IMR-90 (cell line): ENCODE measurements at regions not wholly inside any gene's neighbourhood (a gene's known extent, or its start where the extent isn't known, plus 50 kb on each side); places are given as distances from the start of the nearest gene placed in this dataset.

ENCODE experiments used
- ATAC-seq: fragments of 200-7000 bp; cut with Tn5 transposase; 2 replicates; pipeline ENCODE4 v1.9.1; 2020; ENCODE audit warnings: low read depth, mild to moderate bottlenecking, moderate library complexity
- BruUV-seq: library from RNA; stranded (reverse); fragments of 400-500 nt; replicated peaks from 2 replicates; lab custom pipeline; 2021; lab: Mats Ljungman, UMichigan
- CTCF ChIA-PET: fragments of 300-600 bp; formaldehyde crosslinking; extraction: SDS; loops from one replicate; lab custom pipeline; 2021; ENCODE audit warnings: antibody characterized with exemption; lab: Yijun Ruan, JAX
- POLR2A ChIA-PET: fragments of 300-600 bp; sonication (Branson Sonifier 250); formaldehyde crosslinking; loops from one replicate; lab custom pipeline; 2022; ENCODE audit warnings: antibody characterized with exemption; ENCODE audit not compliant: unreplicated experiment; lab: Charles Lee
- DNase-seq: peaks from one replicate; pipeline ENCODE4 v3.0.0; 2013
- H2AFZ ChIP-seq: replicated peaks from 2 replicates; pipeline ENCODE3; 2013; ENCODE audit warnings: low read length, mild to moderate bottlenecking; ENCODE audit not compliant: poor library complexity
- H2AK5ac ChIP-seq: 2 replicates; pipeline ENCODE4 v1.6.1; 2013; ENCODE audit warnings: low read depth, low read length, inconsistent platforms
- H2AK9ac ChIP-seq: replicated peaks from 2 replicates; pipeline ENCODE3; 2013; ENCODE audit warnings: mild to moderate bottlenecking, low read depth, low read length, moderate library complexity; ENCODE audit not compliant: poor library complexity
- H2BK120ac ChIP-seq: 2 replicates; pipeline ENCODE4 v1.6.1; 2013; ENCODE audit warnings: low read depth, low read length, inconsistent platforms
- H2BK15ac ChIP-seq: 3 replicates; pipeline ENCODE4 v1.6.1; 2013; ENCODE audit warnings: low read depth, low read length, inconsistent platforms
- H2BK20ac ChIP-seq: 2 replicates; pipeline ENCODE4 v1.6.1; 2013; ENCODE audit warnings: low read depth, mild to moderate bottlenecking, inconsistent platforms, low read length, moderate library complexity
- H2BK5ac ChIP-seq: 2 replicates; pipeline ENCODE4 v1.6.1; 2013; ENCODE audit warnings: mild to moderate bottlenecking, low read depth, low read length, inconsistent platforms; ENCODE audit not compliant: poor library complexity, severe bottlenecking
- H3K14ac ChIP-seq: replicated peaks from 2 replicates; pipeline ENCODE4 v1.6.1; 2013; ENCODE audit warnings: low read depth, low read length, inconsistent platforms
- H3K18ac ChIP-seq: 2 replicates; pipeline ENCODE4 v1.6.1; 2013; ENCODE audit warnings: low read depth, low read length, control low read depth
- H3K23ac ChIP-seq: 2 replicates; pipeline ENCODE4 v1.6.1; 2013; ENCODE audit warnings: low read depth, low read length, inconsistent platforms
- H3K27ac ChIP-seq: 2 replicates; pipeline ENCODE4 v1.5.1; 2013; ENCODE audit warnings: mild to moderate bottlenecking, control low read depth, low read length; ENCODE audit not compliant: insufficient read depth
- H3K27me3 ChIP-seq: 2 replicates; pipeline ENCODE4 v1.6.1; 2013; ENCODE audit warnings: low read length; ENCODE audit not compliant: control insufficient read depth, insufficient read depth
- H3K36me3 ChIP-seq: 2 replicates; pipeline ENCODE4 v1.6.1; 2013; ENCODE audit warnings: low read length, mixed read lengths; ENCODE audit not compliant: control insufficient read depth, insufficient read depth
- H3K4ac ChIP-seq: 2 replicates; pipeline ENCODE4 v1.6.1; 2013; ENCODE audit warnings: low read depth, low read length, inconsistent platforms
- H3K4me1 ChIP-seq: 2 replicates; pipeline ENCODE4 v1.6.1; 2013; ENCODE audit warnings: low read length, mixed read lengths; ENCODE audit not compliant: control insufficient read depth, insufficient read depth
- H3K4me2 ChIP-seq: 2 replicates; pipeline ENCODE4 v1.6.1; 2013; ENCODE audit warnings: low read depth, mild to moderate bottlenecking, control low read depth, low read length, moderate library complexity
- H3K4me3 ChIP-seq: 2 replicates; pipeline ENCODE4 v1.5.1; 2013; ENCODE audit warnings: low read depth, mild to moderate bottlenecking, control low read depth, low read length, moderate library complexity; ENCODE audit not compliant: insufficient read depth
- H3K56ac ChIP-seq: 2 replicates; pipeline ENCODE4 v1.6.1; 2013; ENCODE audit warnings: low read length, inconsistent platforms; ENCODE audit not compliant: insufficient read depth; ENCODE audit errors: extremely low read depth
- H3K79me1 ChIP-seq, 2 experiments: 2 replicates each; pipeline ENCODE4 v1.6.1; 2013; ENCODE audit warnings: low read length in 2 of 2, inconsistent platforms in 1 of 2, low read depth in 1 of 2
- H3K9ac ChIP-seq: 2 replicates; pipeline ENCODE4 v1.6.1; 2013; ENCODE audit warnings: low read depth, low read length, control low read depth
- H3K9me1 ChIP-seq: 2 replicates; pipeline ENCODE4 v1.6.1; 2013; ENCODE audit warnings: low read length, inconsistent platforms; ENCODE audit not compliant: insufficient read depth
- H3K9me3 ChIP-seq: 2 replicates; pipeline ENCODE4 v1.6.1; 2013; ENCODE audit warnings: low read length; ENCODE audit not compliant: control insufficient read depth, insufficient read depth
- H4K20me1 ChIP-seq: 2 replicates; pipeline ENCODE4 v1.6.1; 2013; ENCODE audit warnings: low read length, inconsistent platforms; ENCODE audit not compliant: insufficient read depth
- H4K5ac ChIP-seq: 2 replicates; pipeline ENCODE4 v1.6.1; 2013; ENCODE audit warnings: mild to moderate bottlenecking, low read depth, low read length, control low read depth
- H4K8ac ChIP-seq, 2 experiments: 2 replicates each; pipeline ENCODE4 v1.6.1; 2013; ENCODE audit warnings: low read depth in 2 of 2, low read length in 2 of 2, control low read depth in 1 of 2, inconsistent platforms in 1 of 2
- H4K91ac ChIP-seq: 2 replicates; pipeline ENCODE4 v1.6.1; 2013; ENCODE audit warnings: low read depth, low read length, inconsistent platforms; ENCODE audit not compliant: insufficient read depth
- BHLHE40 ChIP-seq: fragments of 150-350 bp; IDR thresholded peaks from 2 replicates; pipeline ENCODE4 v1.6.1; 2016; ENCODE audit warnings: mild to moderate bottlenecking, low read depth, low read length
- FOS ChIP-seq: fragments of 150-350 bp; IDR thresholded peaks from 2 replicates; pipeline ENCODE4 v1.6.1; 2016; ENCODE audit warnings: low read depth, low read length
- MAFK ChIP-seq: IDR thresholded peaks from 2 replicates; pipeline ENCODE4 v1.6.1; 2012; ENCODE audit warnings: low read depth, low read length, improper control_type of control experiment
- MAZ ChIP-seq: IDR thresholded peaks from 2 replicates; pipeline ENCODE4 v1.6.1; 2012; ENCODE audit warnings: low read depth, mild to moderate bottlenecking, low read length, improper control_type of control experiment, moderate library complexity, borderline replicate concordance
- MXI1 ChIP-seq: IDR thresholded peaks from 2 replicates; pipeline ENCODE4 v1.6.1; 2012; ENCODE audit warnings: low read depth, mild to moderate bottlenecking, low read length, moderate library complexity, borderline replicate concordance
- NFE2L2 ChIP-seq: fragments of 150-350 bp; IDR thresholded peaks from 2 replicates; pipeline ENCODE4 v1.6.1; 2016; ENCODE audit warnings: low read depth, mild to moderate bottlenecking, low read length
- POLR2A ChIP-seq: IDR thresholded peaks from 2 replicates; pipeline ENCODE4 v1.6.1; 2012; ENCODE audit warnings: mild to moderate bottlenecking, low read depth, low read length
- RFX5 ChIP-seq: IDR thresholded peaks from 2 replicates; pipeline ENCODE4 v1.8.0; 2012; ENCODE audit warnings: low read depth, mild to moderate bottlenecking, low read length, moderate library complexity
- dilution Hi-C: fragments of 300-500 bp; cut with HindIII; formaldehyde crosslinking; loops from one replicate; pipeline ENCODE4 v1.14.3; 2018; ENCODE audit warnings: low sequenced_read_pairs; ENCODE audit not compliant: unreplicated experiment
- in situ Hi-C: fragments of 300-500 bp; cut with MboI; formaldehyde crosslinking; loops from 3 replicates; pipeline ENCODE4 v1.14.3; 2019; ENCODE audit warnings: low sequenced_read_pairs, inconsistent platforms, mixed read lengths
- intact Hi-C: fragments of 100-400 bp; cut with micrococcal nuclease; formaldehyde crosslinking; loops from 2 replicates; pipeline ENCODE4 v1.10.0; 2022
- TF ChIP-seq, protein P1 (sequence below): conservative IDR thresholded peaks from 2 replicates; pipeline ENCODE4 v1.5.1; 2012; ENCODE audit warnings: mild to moderate bottlenecking, low read depth, low read length, improper control_type of control experiment
- TF ChIP-seq, protein P2 (sequence below): fragments of 150-350 bp; IDR thresholded peaks from 2 replicates; pipeline ENCODE4 v1.6.1; 2017; ENCODE audit warnings: mild to moderate bottlenecking, antibody characterized with exemption, low read length, low read depth
- TF ChIP-seq, protein P3 (sequence below): fragments of 150-350 bp; IDR thresholded peaks from 2 replicates; pipeline ENCODE4 v1.6.1; 2016; ENCODE audit warnings: low read depth, mild to moderate bottlenecking, low read length, moderate library complexity, borderline replicate concordance

DNA sequence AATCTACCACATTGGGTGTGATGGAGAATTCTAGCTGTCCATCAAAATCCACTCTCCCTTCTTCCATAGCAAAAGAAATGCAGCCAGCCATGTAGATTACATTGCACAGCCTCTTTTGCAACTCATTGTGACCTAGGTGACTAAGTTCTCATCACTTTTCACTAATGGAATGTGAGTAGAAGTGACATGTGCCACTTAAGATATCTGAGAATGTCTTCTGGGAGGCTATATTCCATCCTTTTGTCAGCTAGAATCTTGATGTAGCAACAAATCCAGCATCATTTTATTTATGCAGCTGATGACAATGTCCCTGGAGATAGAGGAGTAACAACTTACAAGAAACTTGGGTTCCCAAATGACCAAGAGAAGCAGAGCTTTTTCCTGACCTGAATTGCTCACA, 61.5 kb upstream of the API5 start:
- no peak for ATAC-seq
- H2BK20ac ChIP-seq, result no peak overlapping the region
- H3K9me1 ChIP-seq, result no peaks in the 10 kb centered on the region
- in situ Hi-C loops (no loop called here), intact Hi-C loops (no loop called here), dilution Hi-C loops (no loop called here)
- H2AK5ac ChIP-seq, result no peak overlapping the region
- H3K14ac ChIP-seq, result no peak overlapping the region
- H4K91ac ChIP-seq, result no peak overlapping the region
- H3K56ac ChIP-seq, result no peak overlapping the region
- no peak overlapping the region for H3K4me2 ChIP-seq
- no TSS peak for BruUV-seq
- TF ChIP-seq, protein P1, sequence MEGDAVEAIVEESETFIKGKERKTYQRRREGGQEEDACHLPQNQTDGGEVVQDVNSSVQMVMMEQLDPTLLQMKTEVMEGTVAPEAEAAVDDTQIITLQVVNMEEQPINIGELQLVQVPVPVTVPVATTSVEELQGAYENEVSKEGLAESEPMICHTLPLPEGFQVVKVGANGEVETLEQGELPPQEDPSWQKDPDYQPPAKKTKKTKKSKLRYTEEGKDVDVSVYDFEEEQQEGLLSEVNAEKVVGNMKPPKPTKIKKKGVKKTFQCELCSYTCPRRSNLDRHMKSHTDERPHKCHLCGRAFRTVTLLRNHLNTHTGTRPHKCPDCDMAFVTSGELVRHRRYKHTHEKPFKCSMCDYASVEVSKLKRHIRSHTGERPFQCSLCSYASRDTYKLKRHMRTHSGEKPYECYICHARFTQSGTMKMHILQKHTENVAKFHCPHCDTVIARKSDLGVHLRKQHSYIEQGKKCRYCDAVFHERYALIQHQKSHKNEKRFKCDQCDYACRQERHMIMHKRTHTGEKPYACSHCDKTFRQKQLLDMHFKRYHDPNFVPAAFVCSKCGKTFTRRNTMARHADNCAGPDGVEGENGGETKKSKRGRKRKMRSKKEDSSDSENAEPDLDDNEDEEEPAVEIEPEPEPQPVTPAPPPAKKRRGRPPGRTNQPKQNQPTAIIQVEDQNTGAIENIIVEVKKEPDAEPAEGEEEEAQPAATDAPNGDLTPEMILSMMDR, result no peak
- no peak for TF ChIP-seq BHLHE40
- no peak for TF ChIP-seq POLR2A
- TF ChIP-seq MAFK, result no peak
- no peak for TF ChIP-seq MAZ
- no peak for TF ChIP-seq MXI1
- TF ChIP-seq, protein P2, sequence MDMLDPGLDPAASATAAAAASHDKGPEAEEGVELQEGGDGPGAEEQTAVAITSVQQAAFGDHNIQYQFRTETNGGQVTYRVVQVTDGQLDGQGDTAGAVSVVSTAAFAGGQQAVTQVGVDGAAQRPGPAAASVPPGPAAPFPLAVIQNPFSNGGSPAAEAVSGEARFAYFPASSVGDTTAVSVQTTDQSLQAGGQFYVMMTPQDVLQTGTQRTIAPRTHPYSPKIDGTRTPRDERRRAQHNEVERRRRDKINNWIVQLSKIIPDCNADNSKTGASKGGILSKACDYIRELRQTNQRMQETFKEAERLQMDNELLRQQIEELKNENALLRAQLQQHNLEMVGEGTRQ, result no peak
- no peak for TF ChIP-seq RFX5
- TF ChIP-seq, protein P3, sequence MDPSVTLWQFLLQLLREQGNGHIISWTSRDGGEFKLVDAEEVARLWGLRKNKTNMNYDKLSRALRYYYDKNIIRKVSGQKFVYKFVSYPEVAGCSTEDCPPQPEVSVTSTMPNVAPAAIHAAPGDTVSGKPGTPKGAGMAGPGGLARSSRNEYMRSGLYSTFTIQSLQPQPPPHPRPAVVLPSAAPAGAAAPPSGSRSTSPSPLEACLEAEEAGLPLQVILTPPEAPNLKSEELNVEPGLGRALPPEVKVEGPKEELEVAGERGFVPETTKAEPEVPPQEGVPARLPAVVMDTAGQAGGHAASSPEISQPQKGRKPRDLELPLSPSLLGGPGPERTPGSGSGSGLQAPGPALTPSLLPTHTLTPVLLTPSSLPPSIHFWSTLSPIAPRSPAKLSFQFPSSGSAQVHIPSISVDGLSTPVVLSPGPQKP, result no peak
- no peak for TF ChIP-seq FOS
- no peak for TF ChIP-seq NFE2L2
- no peak for DNase-seq
- no peaks in the 10 kb centered on the region for H3K9me3 ChIP-seq
- no peak overlapping the region for H2BK120ac ChIP-seq
- H3K79me1 ChIP-seq, result no peaks in the 10 kb centered on the region
- no peak overlapping the region for H3K18ac ChIP-seq
- H3K4ac ChIP-seq, result no peak overlapping the region
- H3K27ac ChIP-seq, result no peak overlapping the region
- no peak overlapping the region for H3K23ac ChIP-seq
- H3K27me3 ChIP-seq, result no peaks in the 10 kb centered on the region
- no peaks in the 10 kb centered on the region for H3K36me3 ChIP-seq
- ChIA-PET CTCF (no interaction called here), POLR2A (no interaction called here)
- no peak overlapping the region for H2AFZ ChIP-seq
- H4K20me1 ChIP-seq, result no peaks in the 10 kb centered on the region
- no peak overlapping the region for H4K5ac ChIP-seq
- H2BK5ac ChIP-seq, result no peak overlapping the region
- H3K4me3 ChIP-seq, result no peak overlapping the region
- H2AK9ac ChIP-seq, result no peak overlapping the region
- no peak overlapping the region for H2BK15ac ChIP-seq
- H4K8ac ChIP-seq, result no peak overlapping the region
- H3K4me1 ChIP-seq, result no peaks in the 10 kb centered on the region
- H3K9ac ChIP-seq, result no peak overlapping the region
